ENCODE measurements at regions not wholly inside any gene's neighbourhood (a gene's known extent, or its start where the extent isn't known, plus 50 kb on each side); places are given as distances from the start of the nearest gene placed in this dataset.

GRCh38 chr14:87312894-87313205 lies 680.1 kb downstream of the GALC start:
- TF ChIP-seq CTCF (IDR thresholded peaks at IDR 0.05; ENCODE audit: poor library complexity) (no peak), EZH2 (IDR thresholded peaks at IDR 0.05; ENCODE audit: borderline replicate concordance) (no peak), EZH2phosphoT487 (IDR thresholded peaks at IDR 0.05; ENCODE audit: low read depth, severe bottlenecking, unreplicated experiment) (no peak)

Data from hepatocyte (in vitro differentiated cells).